DOHH2 (cell line): ENCODE measurements at regions not wholly inside any gene's neighbourhood (a gene's known extent, or its start where the extent isn't known, plus 50 kb on each side); places are given as distances from the start of the nearest gene placed in this dataset.

Experiments used
- H3F3A ChIP-seq: fragments of 200-600 bp; sonication (generic), shearing (Covaris generic); 2 replicates; pipeline ENCODE4 v1.6.0; 2016; ENCODE audit warnings: antibody characterized with exemption, mild to moderate bottlenecking; ENCODE audit not compliant: control insufficient read depth, insufficient read depth
- H3K27ac ChIP-seq: fragments of 200-600 bp; sonication (generic); 2 replicates; pipeline ENCODE4 v1.5.1; 2014; ENCODE audit warnings: low read depth, mild to moderate bottlenecking, low read length, moderate library complexity
- H3K27me3 ChIP-seq: fragments of 200-600 bp; sonication (generic); 2 replicates; pipeline ENCODE4 v1.6.1; 2014; ENCODE audit warnings: mild to moderate bottlenecking, low read length, mixed read lengths; ENCODE audit not compliant: control insufficient read depth
- H3K36me3 ChIP-seq: fragments of 200-600 bp; sonication (generic); 2 replicates; pipeline ENCODE4 v1.6.1; 2014; ENCODE audit warnings: mild to moderate bottlenecking, low read length, moderate library complexity, mixed read lengths; ENCODE audit not compliant: control insufficient read depth
- H3K4me1 ChIP-seq: fragments of 200-600 bp; sonication (generic); 2 replicates; pipeline ENCODE4 v1.6.1; 2014; ENCODE audit warnings: mild to moderate bottlenecking, low read length, mixed read lengths; ENCODE audit not compliant: control insufficient read depth
- H3K4me2 ChIP-seq: fragments of 200-600 bp; sonication (generic); 2 replicates; pipeline ENCODE4 v1.6.0; 2014; ENCODE audit warnings: mild to moderate bottlenecking, low read length, moderate library complexity
- H3K4me3 ChIP-seq: fragments of 200-600 bp; sonication (generic); 2 replicates; pipeline ENCODE4 v1.5.1; 2014; ENCODE audit warnings: mild to moderate bottlenecking, low read length, mixed read lengths
- H3K79me2 ChIP-seq: fragments of 200-600 bp; sonication (generic); 2 replicates; pipeline ENCODE4 v1.6.1; 2014; ENCODE audit warnings: mild to moderate bottlenecking, low read length, mixed read lengths; ENCODE audit not compliant: control insufficient read depth
- H3K9me2 ChIP-seq: fragments of 200-600 bp; sonication (generic); replicated peaks from 2 replicates; pipeline ENCODE4 v1.6.1; 2014; ENCODE audit warnings: mild to moderate bottlenecking, low read length, mixed read lengths; ENCODE audit not compliant: control insufficient read depth
- H3K9me3 ChIP-seq: fragments of 200-600 bp; sonication (generic); 2 replicates; pipeline ENCODE4 v1.6.1; 2014; ENCODE audit warnings: antibody characterized with exemption, low read length, mixed read lengths; ENCODE audit not compliant: control insufficient read depth, insufficient read depth
- H4K20me1 ChIP-seq: fragments of 200-600 bp; sonication (generic); 2 replicates; pipeline ENCODE4 v1.6.0; 2014; ENCODE audit warnings: low read depth, mild to moderate bottlenecking, antibody characterized with exemption, low read length, moderate library complexity; ENCODE audit not compliant: control insufficient read depth, insufficient read depth
- EZH2phosphoT487 ChIP-seq: fragments of 200-600 bp; sonication (generic); IDR thresholded peaks from 2 replicates; pipeline ENCODE4 v1.6.1; 2017; ENCODE audit warnings: borderline replicate concordance, mild to moderate bottlenecking, antibody characterized with exemption, low read length, moderate library complexity, mixed read lengths
- TF ChIP-seq, protein P1 (sequence below): fragments of 200-600 bp; sonication (generic); IDR thresholded peaks from one replicate; pipeline ENCODE4 v1.5.1; 2014; ENCODE audit warnings: antibody characterized with exemption, mild to moderate bottlenecking, low read depth, low read length; ENCODE audit not compliant: poor library complexity, severe bottlenecking

DNA sequence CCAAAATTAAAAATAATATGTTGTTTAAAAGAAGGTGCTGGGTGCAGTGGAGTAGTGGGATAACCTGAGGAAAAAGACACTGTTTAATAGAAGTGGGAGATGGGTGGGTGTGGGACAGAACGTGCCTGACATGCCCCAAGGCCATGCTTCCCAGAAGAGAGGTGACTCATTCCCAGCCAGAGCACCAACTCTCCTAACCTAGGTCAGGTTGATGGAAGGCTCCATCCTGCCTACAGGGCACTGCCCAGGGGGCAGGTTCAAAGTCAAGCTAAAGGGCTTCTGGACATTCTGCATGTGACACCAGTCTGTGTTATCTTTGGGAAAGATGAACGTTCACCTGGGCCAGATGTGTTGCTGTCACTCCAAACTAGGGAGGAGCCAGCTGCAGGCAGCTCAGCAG lies 453.1 kb downstream of the SOX6 start:
- no peaks in the 10 kb centered on the region for H3K79me2 ChIP-seq
- no peaks in the 10 kb centered on the region for H3K4me1 ChIP-seq
- H3K27me3 ChIP-seq: no peaks in the 10 kb centered on the region
- TF ChIP-seq, protein P1, sequence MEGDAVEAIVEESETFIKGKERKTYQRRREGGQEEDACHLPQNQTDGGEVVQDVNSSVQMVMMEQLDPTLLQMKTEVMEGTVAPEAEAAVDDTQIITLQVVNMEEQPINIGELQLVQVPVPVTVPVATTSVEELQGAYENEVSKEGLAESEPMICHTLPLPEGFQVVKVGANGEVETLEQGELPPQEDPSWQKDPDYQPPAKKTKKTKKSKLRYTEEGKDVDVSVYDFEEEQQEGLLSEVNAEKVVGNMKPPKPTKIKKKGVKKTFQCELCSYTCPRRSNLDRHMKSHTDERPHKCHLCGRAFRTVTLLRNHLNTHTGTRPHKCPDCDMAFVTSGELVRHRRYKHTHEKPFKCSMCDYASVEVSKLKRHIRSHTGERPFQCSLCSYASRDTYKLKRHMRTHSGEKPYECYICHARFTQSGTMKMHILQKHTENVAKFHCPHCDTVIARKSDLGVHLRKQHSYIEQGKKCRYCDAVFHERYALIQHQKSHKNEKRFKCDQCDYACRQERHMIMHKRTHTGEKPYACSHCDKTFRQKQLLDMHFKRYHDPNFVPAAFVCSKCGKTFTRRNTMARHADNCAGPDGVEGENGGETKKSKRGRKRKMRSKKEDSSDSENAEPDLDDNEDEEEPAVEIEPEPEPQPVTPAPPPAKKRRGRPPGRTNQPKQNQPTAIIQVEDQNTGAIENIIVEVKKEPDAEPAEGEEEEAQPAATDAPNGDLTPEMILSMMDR: no peak
- no peak for TF ChIP-seq EZH2phosphoT487
- H3K36me3 ChIP-seq: no peaks in the 10 kb centered on the region
- peaks cover 5% of the 10 kb centered on the region; the same call in 1 of the 2 replicates for H3K9me3 ChIP-seq
- H4K20me1 ChIP-seq: no peaks in the 10 kb centered on the region
- no peak overlapping the region for H3K4me3 ChIP-seq
- no peak overlapping the region for H3K27ac ChIP-seq
- no peaks in the 10 kb centered on the region for H3F3A ChIP-seq
- H3K4me2 ChIP-seq: no peak overlapping the region
- H3K9me2 ChIP-seq: no peaks in the 10 kb centered on the region

GRCh38 chr11:15905366-15906104 lies 450.8 kb downstream of the SOX6 start:
- Histone ChIP-seq H3K9me2 (no peaks in the 10 kb centered on the region), H3K4me2 (no peak overlapping the region), H3K9me3 (peaks cover 5% of the 10 kb centered on the region; the same call in 1 of the 2 replicates), H3K36me3 (no peaks in the 10 kb centered on the region), H3K79me2 (no peaks in the 10 kb centered on the region), H3F3A (no peaks in the 10 kb centered on the region), H3K4me1 (no peaks in the 10 kb centered on the region), H3K4me3 (no peak overlapping the region), H3K27me3 (no peaks in the 10 kb centered on the region), H4K20me1 (no peaks in the 10 kb centered on the region), H3K27ac (no peak overlapping the region)
- no peak for TF ChIP-seq EZH2phosphoT487
- TF ChIP-seq, protein P1: no peak

DNA sequence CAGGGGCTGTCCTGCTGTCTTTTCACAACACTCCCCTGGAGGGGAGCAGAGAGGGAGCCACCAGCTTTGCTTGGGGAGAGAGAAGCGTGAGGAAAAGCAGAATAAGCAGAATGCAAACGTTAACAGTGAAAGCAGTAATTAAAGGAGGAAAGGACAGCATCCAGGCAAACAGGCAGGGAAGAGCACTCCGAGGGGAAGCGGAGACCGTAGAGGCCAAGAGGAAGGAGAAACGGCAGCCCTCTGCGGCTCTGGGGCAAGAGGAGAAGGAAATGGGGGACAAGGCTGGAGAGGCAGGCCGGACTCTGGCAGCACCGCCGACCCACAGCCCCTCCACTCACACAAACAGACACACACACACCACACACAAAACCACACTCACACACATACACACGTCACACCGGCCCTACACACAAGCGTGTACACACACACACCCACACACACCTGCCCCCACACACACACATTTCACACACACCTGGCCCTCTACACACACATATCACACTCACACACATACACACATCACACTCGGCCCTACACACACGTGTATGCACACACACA lies 449.8 kb downstream of the SOX6 start:
- Histone ChIP-seq H3K79me2 (no peaks in the 10 kb centered on the region), H3K4me1 (no peaks in the 10 kb centered on the region), H3K9me2 (no peaks in the 10 kb centered on the region), H3K4me3 (no peak overlapping the region), H3K27ac (no peak overlapping the region), H4K20me1 (no peaks in the 10 kb centered on the region), H3K9me3 (peaks cover 5% of the 10 kb centered on the region; the same call in 1 of the 2 replicates), H3K4me2 (no peak overlapping the region), H3F3A (no peaks in the 10 kb centered on the region), H3K27me3 (no peaks in the 10 kb centered on the region), H3K36me3 (no peaks in the 10 kb centered on the region)
- no peak for TF ChIP-seq EZH2phosphoT487
- TF ChIP-seq, protein P1: no peak
